ENCODE measurements at regions not wholly inside any gene's neighbourhood (a gene's known extent, or its start where the extent isn't known, plus 50 kb on each side); places are given as distances from the start of the nearest gene placed in this dataset.

- no peak for TF ChIP-seq POLR2A (IDR thresholded peaks at IDR 0.05; ENCODE audit: low read depth, low read length)
- TF ChIP-seq TAF1 (IDR thresholded peaks at IDR 0.05; ENCODE audit: borderline replicate concordance, low read depth, low read length): no peak
These were observed 318.9 kb downstream of the BMPER start for GRCh38 chr7:34224281-34224680.

All from GM12892 (cell line).